ENCODE measurements at regions not wholly inside any gene's neighbourhood (a gene's known extent, or its start where the extent isn't known, plus 50 kb on each side); places are given as distances from the start of the nearest gene placed in this dataset.

GRCh38 chr12:89260841-89261637 is 91.3 kb downstream of the DUSP6 start:
- DNase-seq (ENCODE audit: low read depth) (no peak), FAIRE-seq (no peak)
- no peak for TF ChIP-seq CTCF (IDR thresholded peaks at IDR 0.05; ENCODE audit: insufficient read depth, low read length, severe bottlenecking)
- no peak overlapping the region for H3K4me3 ChIP-seq (ENCODE audit: low read depth, low read length)
- H3K27me3 ChIP-seq (ENCODE audit: control insufficient read depth, insufficient read depth, low read length): no peaks in the 10 kb centered on the region
- H3K36me3 ChIP-seq (ENCODE audit: control insufficient read depth, insufficient read depth, low read length): no peaks in the 10 kb centered on the region

- Histone ChIP-seq H3K27me3 (ENCODE audit: control insufficient read depth, insufficient read depth, low read length) (no peaks in the 10 kb centered on the region), H3K36me3 (ENCODE audit: control insufficient read depth, insufficient read depth, low read length) (no peaks in the 10 kb centered on the region), H3K4me3 (ENCODE audit: low read depth, low read length) (no peak overlapping the region)
- FAIRE-seq: no peak
- no peak for TF ChIP-seq CTCF (IDR thresholded peaks at IDR 0.05; ENCODE audit: insufficient read depth, low read length, severe bottlenecking)
- no peak for DNase-seq (ENCODE audit: low read depth)
Observed at GRCh38 chr12:89259821-89260220, 92.5 kb downstream of the DUSP6 start.

- DNase-seq (ENCODE audit: low read depth) (no peak), FAIRE-seq (no peak)
- no peaks in the 10 kb centered on the region for H3K36me3 ChIP-seq (ENCODE audit: control insufficient read depth, insufficient read depth, low read length)
- TF ChIP-seq CTCF (IDR thresholded peaks at IDR 0.05; ENCODE audit: insufficient read depth, low read length, severe bottlenecking): no peak
- H3K4me3 ChIP-seq (ENCODE audit: low read depth, low read length): no peak overlapping the region
- no peaks in the 10 kb centered on the region for H3K27me3 ChIP-seq (ENCODE audit: control insufficient read depth, insufficient read depth, low read length)
Observed at GRCh38 chr12:89258240-89258969, 93.9 kb downstream of the DUSP6 start.

- Histone ChIP-seq H3K4me3 (ENCODE audit: low read depth, low read length) (no peak overlapping the region), H3K27me3 (ENCODE audit: control insufficient read depth, insufficient read depth, low read length) (no peaks in the 10 kb centered on the region), H3K36me3 (ENCODE audit: control insufficient read depth, insufficient read depth, low read length) (no peaks in the 10 kb centered on the region)
- FAIRE-seq (no peak), DNase-seq (ENCODE audit: low read depth) (no peak)
- no peak for TF ChIP-seq CTCF (IDR thresholded peaks at IDR 0.05; ENCODE audit: insufficient read depth, low read length, severe bottlenecking)
Observed at GRCh38 chr12:89257340-89257739, 95.0 kb downstream of the DUSP6 start.

- no peak for FAIRE-seq
Observed at GRCh38 chr12:89256060-89256459, 96.2 kb downstream of the DUSP6 start.

More at GRCh38 chr12:89256060-89256459, 96.2 kb downstream of the DUSP6 start:
- H3K36me3 ChIP-seq (ENCODE audit: control insufficient read depth, insufficient read depth, low read length): no peaks in the 10 kb centered on the region
- no peaks in the 10 kb centered on the region for H3K27me3 ChIP-seq (ENCODE audit: control insufficient read depth, insufficient read depth, low read length)
- TF ChIP-seq CTCF (IDR thresholded peaks at IDR 0.05; ENCODE audit: insufficient read depth, low read length, severe bottlenecking): no peak
- no peak overlapping the region for H3K4me3 ChIP-seq (ENCODE audit: low read depth, low read length)
- DNase-seq (ENCODE audit: low read depth): no peak
